Pancreas (tissue), 10 donors: ENCODE measurements at regions not wholly inside any gene's neighbourhood (a gene's known extent, or its start where the extent isn't known, plus 50 kb on each side); places are given as distances from the start of the nearest gene placed in this dataset.

Experiments
- ATAC-seq, 4 donors: fragments of 200-7000 bp; cut with Tn5 transposase; one replicate each; pipeline versions ENCODE4 v1.8.0 to v1.9.1; 2020; ENCODE audit warnings: mild to moderate bottlenecking in 4 of 4, moderate library complexity in 4 of 4
- DNase-seq, 6 donors: peaks; one replicate each; pipeline ENCODE4 v3.0.0-alpha.2; 2020
- FAIRE-seq: peaks from 2 replicates; lab custom pipeline; 2012; peaks lifted over from hg19 to GRCh38; lab: Jason Lieb, UNC
- H3K27ac ChIP-seq, 4 donors: fragments of 200-600 bp; sonication (generic); 1 replicate in 3 of 4; 2 replicates in 1 of 4; pipeline versions ENCODE4 v1.5.0 to v1.8.0; 2020
- H3K27me3 ChIP-seq, 4 donors: fragments of 200-600 bp; one replicate each; pipeline ENCODE4 v1.8.0; 2021
- H3K36me3 ChIP-seq, 3 donors: fragments of 200-600 bp; sonication (generic) in 1 of 3; one replicate each; pipeline versions ENCODE4 v1.5.0 to v1.8.0; 2020 to 2021
- H3K4me1 ChIP-seq, 3 donors: fragments of 200-600 bp; one replicate each; pipeline ENCODE4 v1.8.0; 2021
- H3K4me3 ChIP-seq, 4 donors: fragments of 200-600 bp; sonication (generic) in 2 of 4; one replicate each; pipeline versions ENCODE4 v1.5.0 to v1.8.0; 2020 to 2021
- H3K9me3 ChIP-seq, 4 donors: fragments of 200-600 bp; one replicate each; pipeline ENCODE4 v1.8.0; 2021
- whole genome bisulfite sequencing, 2 donors: extraction: QIAGEN DNeasy Blood & Tissue Kit; methylation state at CpG; one replicate each; pipeline ENCODE4 v1.1.7; 2013; 5-methylcytosine and 5-hydroxymethylcytosine counted together
- intact Hi-C, 3 donors: fragments of 100-400 bp; cut with DNase I; formaldehyde crosslinking; loops; one replicate each; pipeline versions ENCODE4 v1.11.1 to v1.14.2; 2022
- TF ChIP-seq, protein P1 (sequence below), 4 donors: fragments of 200-600 bp; sonication (generic) in 3 of 4; IDR thresholded peaks; one replicate each; pipeline versions ENCODE4 v1.5.0 to v1.8.0; 2021; ENCODE audit warnings: antibody characterized with exemption in 4 of 4
- donor health status: healthy with polysubstance abuse.
- donor health status: DM: no; HTN: no; CAD: no; lungs with moderate emphysema.
- donor health status: DM: no; HTN: no; CAD: no.
- donor health status: control.
- donor health status: control.
- donor health status: Bipolar disorder and iron deficiency.
- donor health status: DM: yes; HTN: yes; CAD: no.
- donor health status: DM: no; HTN: no; CAD: no.
- donor health status: DM: no; HTN: no; CAD: no.
- donor health status: DM: yes; HTN: yes; CAD: no.

DNA sequence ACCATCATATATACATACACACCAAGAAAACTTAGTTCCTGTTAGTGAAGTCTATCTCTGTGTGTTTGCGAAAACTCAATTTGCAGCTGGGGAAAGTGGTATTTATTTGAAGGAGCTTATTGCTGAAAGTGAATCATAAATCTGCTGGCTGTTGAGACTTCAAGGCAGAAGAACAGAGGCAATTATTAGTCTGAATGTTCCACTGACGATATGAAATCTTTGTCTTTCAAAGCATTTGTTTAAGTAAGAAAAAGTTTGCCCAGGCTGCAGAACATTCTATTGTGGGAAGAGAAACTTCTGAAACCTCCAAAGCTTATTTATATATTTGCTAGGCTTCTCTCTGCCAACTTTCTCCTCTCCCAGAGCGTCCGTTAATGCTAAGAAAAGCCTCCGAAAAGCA is 255.7 kb upstream of the TMPO start:
- no peak overlapping the region for H3K27ac ChIP-seq
- H3K9me3 ChIP-seq: no peaks in the 10 kb centered on the region
- no peak overlapping the region for H3K4me3 ChIP-seq
- FAIRE-seq (no peak), ATAC-seq (no peak), DNase-seq (no peak)
- intact Hi-C loops: loop anchor here in 1 of 3 donors (10.0 kb wide), 1 partner anchor 65 kb away; no protein-coding TSS in a partner anchor
- H3K27me3 ChIP-seq: no peaks in the 10 kb centered on the region
- no peaks in the 10 kb centered on the region for H3K36me3 ChIP-seq
- TF ChIP-seq, protein P1, sequence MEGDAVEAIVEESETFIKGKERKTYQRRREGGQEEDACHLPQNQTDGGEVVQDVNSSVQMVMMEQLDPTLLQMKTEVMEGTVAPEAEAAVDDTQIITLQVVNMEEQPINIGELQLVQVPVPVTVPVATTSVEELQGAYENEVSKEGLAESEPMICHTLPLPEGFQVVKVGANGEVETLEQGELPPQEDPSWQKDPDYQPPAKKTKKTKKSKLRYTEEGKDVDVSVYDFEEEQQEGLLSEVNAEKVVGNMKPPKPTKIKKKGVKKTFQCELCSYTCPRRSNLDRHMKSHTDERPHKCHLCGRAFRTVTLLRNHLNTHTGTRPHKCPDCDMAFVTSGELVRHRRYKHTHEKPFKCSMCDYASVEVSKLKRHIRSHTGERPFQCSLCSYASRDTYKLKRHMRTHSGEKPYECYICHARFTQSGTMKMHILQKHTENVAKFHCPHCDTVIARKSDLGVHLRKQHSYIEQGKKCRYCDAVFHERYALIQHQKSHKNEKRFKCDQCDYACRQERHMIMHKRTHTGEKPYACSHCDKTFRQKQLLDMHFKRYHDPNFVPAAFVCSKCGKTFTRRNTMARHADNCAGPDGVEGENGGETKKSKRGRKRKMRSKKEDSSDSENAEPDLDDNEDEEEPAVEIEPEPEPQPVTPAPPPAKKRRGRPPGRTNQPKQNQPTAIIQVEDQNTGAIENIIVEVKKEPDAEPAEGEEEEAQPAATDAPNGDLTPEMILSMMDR (IDR thresholded peaks at IDR 0.05): no peak
- H3K4me1 ChIP-seq: no peaks in the 10 kb centered on the region
- 47 to 49% methylated on average over 5 of the region's 5 CpGs for WGBS, 2 donors

DNA sequence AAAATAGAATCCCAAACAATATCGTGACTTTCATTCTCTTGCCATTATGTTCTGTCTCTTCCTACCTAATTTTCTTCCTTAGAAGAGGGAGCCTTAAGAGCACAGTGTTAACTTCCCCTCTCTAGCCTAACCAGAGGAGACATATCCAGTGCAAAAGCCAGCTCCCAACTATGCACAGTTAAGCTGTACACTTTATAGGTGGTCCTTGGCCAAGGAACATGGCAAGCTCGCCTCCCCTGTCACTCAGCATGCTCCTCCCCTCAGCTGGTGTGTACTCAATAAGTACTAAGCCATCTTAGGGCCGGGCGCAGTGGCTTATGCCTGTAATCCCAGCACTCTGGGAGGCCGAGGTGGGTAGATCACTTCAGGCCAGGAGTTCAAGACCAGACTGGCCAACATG is 255.1 kb upstream of the TMPO start:
- ATAC-seq (no peak), DNase-seq (no peak), FAIRE-seq (no peak)
- WGBS, 2 donors: 64 to 71% methylated on average over 5 of the region's 5 CpGs
- H3K4me1 ChIP-seq: no peaks in the 10 kb centered on the region
- no peaks in the 10 kb centered on the region for H3K9me3 ChIP-seq
- no peaks in the 10 kb centered on the region for H3K36me3 ChIP-seq
- H3K27me3 ChIP-seq: no peaks in the 10 kb centered on the region
- H3K4me3 ChIP-seq: no peak overlapping the region
- intact Hi-C loops: loop anchor here in 1 of 3 donors (10.0 kb wide), 1 partner anchor 65 kb away; no protein-coding TSS in a partner anchor
- H3K27ac ChIP-seq: no peak overlapping the region
- TF ChIP-seq, protein P1 (IDR thresholded peaks at IDR 0.05): no peak

DNA sequence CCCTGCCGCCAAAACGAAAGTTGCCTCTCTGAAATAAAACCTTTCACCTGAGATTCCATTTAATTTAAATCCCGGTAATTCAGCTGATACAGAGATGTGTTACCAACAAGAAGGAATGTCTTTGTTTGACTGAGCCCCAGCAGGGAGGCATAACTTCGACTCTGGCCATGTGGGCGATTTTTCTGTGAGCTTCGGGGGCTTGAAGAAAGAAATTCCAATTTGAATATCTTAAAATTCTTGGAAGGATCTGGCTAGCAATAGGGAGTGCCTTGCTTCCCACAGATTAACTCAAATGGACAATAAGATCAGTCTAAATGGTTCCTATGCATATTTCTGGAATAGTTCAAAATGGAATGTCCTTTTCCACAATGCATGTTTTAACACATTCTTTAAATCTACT is 252.5 kb upstream of the TMPO start:
- Histone ChIP-seq H3K4me1 (no peaks in the 10 kb centered on the region), H3K9me3 (no peaks in the 10 kb centered on the region), H3K4me3 (no peak overlapping the region), H3K36me3 (no peaks in the 10 kb centered on the region), H3K27me3 (no peaks in the 10 kb centered on the region), H3K27ac (no peak overlapping the region)
- TF ChIP-seq, protein P1 (IDR thresholded peaks at IDR 0.05): no peak
- FAIRE-seq: no peak
- ATAC-seq: no peak
- DNase-seq: no peak
- WGBS, 2 donors: 59 to 74% methylated on average over 6 of the region's 6 CpGs
- intact Hi-C loops: loop anchor here in 1 of 3 donors (10.0 kb wide), 1 partner anchor 62 kb away; no protein-coding TSS in a partner anchor

DNA sequence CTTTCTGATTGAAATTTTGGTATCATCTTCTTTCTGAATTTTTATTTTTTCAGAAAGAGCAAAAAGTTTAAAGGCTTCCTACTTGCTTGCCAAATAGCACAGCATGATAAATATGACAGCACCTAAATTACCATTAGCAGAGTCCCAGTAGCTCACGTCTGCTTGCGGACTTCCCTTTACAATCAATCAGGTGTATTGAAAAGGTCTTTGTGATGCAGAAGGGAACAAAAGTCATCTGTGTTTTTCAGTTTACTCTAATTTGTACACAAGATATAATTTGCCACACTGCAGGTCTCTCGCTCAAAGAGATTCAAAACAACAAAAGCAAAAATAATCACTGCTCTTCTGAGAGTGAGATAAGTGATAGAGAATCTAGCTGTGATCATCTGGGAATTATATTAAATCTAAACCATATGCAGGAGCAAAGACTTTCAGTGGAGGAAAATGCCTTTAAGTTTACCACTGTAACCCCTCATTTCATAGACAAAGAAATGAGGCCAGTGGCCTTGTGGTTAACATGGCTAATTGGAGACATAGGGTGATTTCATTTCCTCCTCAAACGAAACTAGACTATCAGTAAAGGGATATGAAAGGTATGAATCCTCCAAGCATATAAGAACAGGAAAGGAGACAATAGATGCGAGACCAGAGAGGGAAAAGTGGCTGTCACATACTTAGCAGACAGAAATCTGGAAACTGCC is 240.8 kb upstream of the TMPO start:
- TF ChIP-seq, protein P1 (IDR thresholded peaks at IDR 0.05): no peak
- no peaks in the 10 kb centered on the region for H3K36me3 ChIP-seq
- H3K27ac ChIP-seq: no peak overlapping the region
- H3K9me3 ChIP-seq: no peaks in the 10 kb centered on the region
- H3K4me1 ChIP-seq: no peaks in the 10 kb centered on the region
- ATAC-seq: no peak
- H3K4me3 ChIP-seq: no peak overlapping the region
- peaks cover 0 to 2% (median 0%) of the 10 kb centered on the region in 4 donors for H3K27me3 ChIP-seq
- intact Hi-C loops: no loop called here
- 36 to 40% methylated on average over 5 of the region's 5 CpGs for WGBS, 2 donors
- no peak for DNase-seq
- no peak for FAIRE-seq

DNA sequence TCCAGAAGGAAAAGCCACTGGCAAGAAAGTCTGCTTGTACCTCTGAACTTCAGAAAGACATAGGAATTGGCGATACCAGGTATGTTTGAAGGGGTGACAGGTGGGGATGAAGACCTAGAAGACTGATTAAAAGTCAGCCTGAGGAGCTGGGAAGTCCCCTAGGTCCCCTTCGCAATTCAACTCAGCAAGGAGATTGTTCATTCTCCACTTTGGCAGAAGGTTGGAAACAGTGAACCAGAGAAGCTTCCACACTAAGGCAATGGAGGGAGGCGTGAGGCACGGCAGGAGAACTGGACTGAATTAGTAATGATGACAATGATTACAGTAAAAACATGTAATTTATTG is 240.3 kb upstream of the TMPO start:
- Histone ChIP-seq H3K9me3 (no peaks in the 10 kb centered on the region), H3K27ac (no peak overlapping the region), H3K36me3 (no peaks in the 10 kb centered on the region), H3K27me3 (no peaks in the 10 kb centered on the region), H3K4me1 (no peaks in the 10 kb centered on the region), H3K4me3 (no peak overlapping the region)
- intact Hi-C loops: no loop called here
- no peak for DNase-seq
- FAIRE-seq: no peak
- TF ChIP-seq, protein P1 (IDR thresholded peaks at IDR 0.05): no peak
- 69 to 89% methylated on average over 4 of the region's 4 CpGs for WGBS, 2 donors
- ATAC-seq: no peak
